ENCODE measurements at regions not wholly inside any gene's neighbourhood (a gene's known extent, or its start where the extent isn't known, plus 50 kb on each side); places are given as distances from the start of the nearest gene placed in this dataset.

GRCh38 chr2:217150236-217150635 is 290.4 kb upstream of the TNP1 start:
- no peak for DNase-seq

- DNase-seq, result no peak
Observed at GRCh38 chr2:217149087-217149660, 289.3 kb upstream of the TNP1 start.

DNA sequence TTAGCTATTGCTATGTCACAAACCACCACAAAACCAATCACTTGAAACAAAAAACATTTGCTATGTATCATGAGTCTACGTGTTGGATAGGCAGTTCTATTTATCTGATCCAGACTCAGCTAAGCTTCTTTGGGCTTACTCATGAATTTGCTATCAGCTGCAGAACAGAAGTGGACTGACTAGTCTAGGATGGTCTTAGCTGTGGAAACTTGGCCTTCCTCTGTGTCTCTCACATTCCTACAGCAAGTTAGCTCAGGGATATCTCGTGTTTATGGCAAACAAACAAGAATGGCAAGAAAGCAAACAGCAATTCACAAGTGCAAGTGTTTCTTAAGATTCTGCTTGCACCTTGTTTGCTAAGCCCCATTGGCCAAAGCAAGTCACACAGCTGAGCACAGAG is 288.0 kb upstream of the TNP1 start:
- no peak for DNase-seq

DNA sequence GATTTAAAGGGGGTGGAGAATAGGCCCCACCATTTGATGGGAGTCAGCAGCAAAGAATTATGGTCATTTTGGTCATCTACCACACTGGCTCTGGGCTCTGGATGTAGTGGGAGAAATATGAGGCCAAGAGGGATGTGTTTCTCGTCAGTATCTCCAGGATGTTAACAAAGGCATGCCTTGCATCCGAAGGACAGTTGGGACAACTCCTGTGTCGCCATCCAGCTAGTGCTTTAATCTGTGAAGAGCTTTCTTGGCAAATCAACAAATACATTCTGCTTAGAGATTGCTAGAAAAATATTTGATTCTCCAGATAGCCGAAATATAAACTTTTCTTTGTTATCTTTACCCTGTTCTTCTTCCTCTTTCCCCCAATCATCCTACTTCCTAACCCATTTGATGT is 287.1 kb upstream of the TNP1 start:
- no peak for DNase-seq

GRCh38 chr2:217142649-217143266 is 282.9 kb upstream of the TNP1 start:
- DNase-seq, result no peak

- DNase-seq, result no peak
Observed at GRCh38 chr2:217138284-217138683, 278.4 kb upstream of the TNP1 start.

GRCh38 chr2:217127744-217128143 is 267.9 kb upstream of the TNP1 start:
- DNase-seq, result no peak

DNA sequence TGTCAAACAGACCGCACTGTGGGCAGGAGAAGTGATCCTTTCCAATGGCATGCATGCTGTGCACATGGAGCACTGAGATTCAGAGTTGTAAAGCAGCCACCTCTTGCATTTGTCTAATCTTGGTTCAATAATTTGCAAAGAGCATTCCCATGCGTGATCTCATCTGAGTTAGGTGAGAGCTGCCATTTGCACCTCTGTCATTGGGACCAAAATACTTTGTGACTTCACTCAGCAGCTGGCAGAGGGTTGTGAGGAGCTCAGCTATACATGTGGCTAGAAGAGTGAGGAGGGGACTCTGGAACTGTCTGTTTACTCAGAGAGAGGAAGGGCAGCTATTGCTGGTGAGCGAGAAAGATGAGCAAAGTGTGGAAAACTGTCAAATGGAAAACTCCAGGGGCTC is 265.1 kb upstream of the TNP1 start:
- DNase-seq, result no peak

- no peak for DNase-seq
Observed at GRCh38 chr2:217124050-217124449, 264.2 kb upstream of the TNP1 start.

- no peak for DNase-seq
Observed at GRCh38 chr2:217121565-217121964, 261.7 kb upstream of the TNP1 start.

DNA sequence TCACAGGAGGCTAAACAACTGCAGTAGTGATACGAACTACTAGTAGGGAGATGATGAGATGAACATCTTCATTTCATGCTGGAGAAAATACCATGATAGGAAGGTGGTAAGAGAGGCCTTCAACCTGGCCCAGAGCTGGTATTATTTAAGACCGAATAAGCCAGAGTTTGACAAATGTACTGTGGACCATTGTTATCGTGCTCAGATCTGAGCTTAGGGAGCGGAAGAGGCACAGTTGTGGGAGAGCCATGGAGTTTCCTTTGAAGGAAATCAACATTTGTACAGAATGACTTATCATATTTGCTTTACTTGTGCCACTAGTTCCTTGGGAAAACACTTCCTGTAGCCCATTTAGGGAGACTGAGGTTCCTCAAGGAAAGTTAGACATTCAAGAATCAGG is 260.6 kb upstream of the TNP1 start:
- no peak for DNase-seq

DNA sequence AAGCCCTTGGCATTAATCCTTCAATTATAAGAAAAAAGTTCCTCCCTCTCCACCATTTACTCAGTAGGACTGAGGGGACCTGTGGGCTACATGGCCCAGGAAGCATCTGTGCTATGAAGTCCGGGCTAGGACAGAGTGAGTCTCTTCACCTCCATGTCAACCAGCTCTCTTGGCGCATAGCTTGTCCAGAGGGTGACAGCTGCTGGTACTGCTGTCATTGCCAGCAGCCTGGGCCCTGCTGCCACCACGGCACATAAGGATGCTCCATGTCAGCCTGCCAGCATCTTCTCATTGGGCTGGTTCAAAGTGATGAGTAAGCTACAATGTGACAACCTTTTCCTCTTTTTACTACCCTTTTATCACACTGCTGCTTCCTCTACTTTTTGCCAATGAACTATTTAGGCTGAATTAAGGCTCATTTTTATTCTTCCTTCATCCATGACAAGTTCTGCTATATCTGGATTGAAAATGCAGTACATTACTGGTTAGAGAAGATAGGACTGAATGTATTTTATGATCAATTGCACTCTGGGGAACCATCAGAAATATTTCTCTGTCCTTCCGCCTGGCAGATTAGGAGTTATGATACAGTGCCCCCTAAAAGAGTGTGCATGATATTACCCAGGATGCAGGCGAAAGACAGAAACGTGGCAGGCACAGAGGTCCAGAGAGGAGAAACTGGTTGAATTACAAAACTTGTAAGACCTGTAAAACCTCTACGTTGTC is 258.9 kb upstream of the TNP1 start:
- no peak for DNase-seq

DNA sequence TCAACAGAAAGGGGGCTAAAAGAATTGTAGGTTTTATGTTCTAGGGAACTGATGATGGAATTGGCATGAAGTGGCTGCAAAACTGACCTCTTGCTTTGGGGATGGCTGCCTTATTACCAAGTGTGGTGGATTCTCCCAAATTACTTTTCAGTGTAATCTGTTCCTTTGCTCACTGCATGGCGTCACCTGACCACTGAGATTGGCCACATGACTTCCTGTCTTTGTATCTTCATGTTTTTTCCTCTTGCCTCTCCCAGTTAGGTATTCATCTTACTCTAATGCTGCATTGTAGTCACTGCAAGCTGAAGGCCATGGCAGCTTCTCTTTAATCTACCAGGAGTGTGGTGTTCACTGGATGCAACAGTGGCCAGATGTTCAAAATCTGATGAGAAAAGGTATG is 257.7 kb upstream of the TNP1 start:
- DNase-seq, result no peak

- no peak for DNase-seq
Observed at GRCh38 chr2:217116610-217117009, 256.7 kb upstream of the TNP1 start.

DNA sequence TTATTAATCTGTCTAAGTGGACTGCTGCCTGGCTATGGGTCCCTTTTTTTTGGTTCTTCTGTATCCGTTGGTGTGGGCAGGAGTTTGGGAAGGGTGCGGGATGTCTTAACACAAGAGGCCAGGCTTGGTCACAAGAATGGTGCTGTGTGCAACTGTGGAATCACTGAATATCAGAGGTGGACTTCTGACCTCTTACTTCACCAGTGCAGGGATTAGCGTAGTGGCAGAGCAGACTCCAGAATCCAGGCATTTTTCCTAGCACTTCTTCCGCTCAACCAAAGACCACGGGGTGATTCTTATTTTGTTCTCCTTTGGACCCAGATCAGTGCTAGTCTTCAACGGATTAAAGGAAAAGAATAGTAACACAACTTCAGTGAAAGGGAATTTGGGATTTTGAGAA is 254.3 kb upstream of the TNP1 start:
- no peak for DNase-seq

DNA sequence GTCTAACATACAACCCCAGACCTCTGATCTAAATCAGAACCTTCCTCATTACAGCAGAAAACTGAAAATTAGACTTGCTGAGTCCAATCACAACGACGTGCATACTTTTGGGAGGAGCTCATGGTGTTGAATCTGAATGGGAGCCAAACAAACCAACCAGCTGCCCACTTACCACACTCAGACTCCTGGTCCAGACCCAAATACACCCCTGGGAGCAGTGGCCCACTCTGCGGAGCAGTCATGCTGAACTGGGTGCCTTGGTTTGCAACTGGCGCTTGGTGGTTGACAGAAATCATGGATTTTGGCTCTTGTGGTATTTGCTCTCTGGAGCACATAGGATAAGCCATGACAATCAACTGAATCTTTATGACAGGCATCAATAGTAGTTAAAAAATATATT is 253.6 kb upstream of the TNP1 start:
- DNase-seq, result no peak

- DNase-seq, result no peak
Observed at GRCh38 chr2:217110550-217110949, 250.7 kb upstream of the TNP1 start.

DNA sequence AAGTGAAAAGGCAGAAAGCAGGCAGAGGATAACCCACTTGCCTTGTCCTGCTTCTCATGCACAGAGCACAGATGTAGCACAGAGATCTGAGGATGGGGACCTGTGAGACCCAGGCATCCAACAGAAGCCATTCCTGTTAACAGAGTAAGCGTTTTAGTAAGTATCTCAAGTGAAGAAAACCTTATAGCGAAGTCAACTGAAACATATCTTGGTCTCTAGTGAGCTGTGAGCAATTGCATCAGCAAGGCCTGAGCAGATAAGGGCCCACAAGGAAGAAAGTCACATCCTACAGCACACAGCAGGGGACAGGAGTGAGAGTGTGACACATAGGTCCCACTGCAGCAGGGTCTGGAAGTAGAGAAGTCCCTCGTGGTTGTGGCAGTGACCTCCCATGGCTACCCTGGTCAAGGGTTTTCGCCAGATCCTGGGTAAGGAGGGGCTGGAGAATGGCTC is 248.7 kb upstream of the TNP1 start:
- DNase-seq, result no peak

DNA sequence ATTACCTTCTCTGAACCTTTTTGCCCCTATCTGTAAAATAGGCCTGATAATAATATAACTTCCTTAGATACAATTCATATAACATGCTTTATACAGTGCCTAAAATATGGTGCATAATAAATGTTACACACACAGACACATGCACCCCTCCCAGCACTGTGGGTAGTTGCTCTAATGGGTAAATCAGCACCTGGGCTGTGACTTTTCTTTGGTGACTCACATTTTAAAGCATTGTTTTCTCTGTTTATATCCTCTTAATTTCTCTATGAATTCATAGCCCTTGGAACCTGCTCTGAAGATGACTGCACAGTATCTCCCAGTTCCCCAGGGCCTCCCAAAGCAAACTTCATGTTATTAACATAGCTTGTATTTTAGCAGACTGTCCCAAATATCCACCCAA is 248.2 kb upstream of the TNP1 start:
- no peak for DNase-seq

DNA sequence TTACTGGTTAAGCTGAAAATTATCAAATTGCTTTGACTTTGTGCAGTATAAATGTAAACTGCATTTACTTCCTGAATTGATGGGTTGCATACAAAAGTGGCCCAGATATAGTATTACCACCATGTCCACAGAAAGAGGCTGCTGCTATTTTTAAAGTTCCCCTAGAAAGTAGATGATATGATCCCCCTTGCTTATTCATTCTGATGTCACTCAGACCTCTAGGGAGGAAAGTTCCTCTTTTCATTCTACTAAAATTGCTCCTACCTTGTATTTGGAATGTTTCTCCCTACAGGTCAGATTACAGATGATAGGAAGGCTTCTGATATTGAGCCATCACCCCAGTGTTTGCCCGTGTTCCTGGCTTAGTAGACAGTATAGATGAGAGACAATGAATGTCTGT is 247.6 kb upstream of the TNP1 start:
- DNase-seq, result no peak

DNA sequence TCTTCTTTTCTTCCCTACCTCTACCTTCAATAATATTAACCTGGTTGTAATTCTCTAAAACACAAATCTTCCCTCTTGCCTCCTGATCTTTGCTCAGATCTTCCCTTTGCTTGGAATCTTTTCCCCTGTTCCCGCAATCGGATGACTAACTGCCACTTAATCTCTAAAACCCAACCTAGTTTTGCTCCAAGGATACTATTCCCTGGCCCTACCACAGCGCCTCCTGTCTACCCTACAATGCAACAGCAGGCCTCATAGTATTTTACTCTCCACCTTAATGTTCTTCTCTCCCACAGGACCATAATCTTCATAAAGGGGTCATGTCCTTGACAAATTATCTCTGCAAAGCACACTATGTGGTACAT is 246.8 kb upstream of the TNP1 start:
- no peak for DNase-seq

DNA sequence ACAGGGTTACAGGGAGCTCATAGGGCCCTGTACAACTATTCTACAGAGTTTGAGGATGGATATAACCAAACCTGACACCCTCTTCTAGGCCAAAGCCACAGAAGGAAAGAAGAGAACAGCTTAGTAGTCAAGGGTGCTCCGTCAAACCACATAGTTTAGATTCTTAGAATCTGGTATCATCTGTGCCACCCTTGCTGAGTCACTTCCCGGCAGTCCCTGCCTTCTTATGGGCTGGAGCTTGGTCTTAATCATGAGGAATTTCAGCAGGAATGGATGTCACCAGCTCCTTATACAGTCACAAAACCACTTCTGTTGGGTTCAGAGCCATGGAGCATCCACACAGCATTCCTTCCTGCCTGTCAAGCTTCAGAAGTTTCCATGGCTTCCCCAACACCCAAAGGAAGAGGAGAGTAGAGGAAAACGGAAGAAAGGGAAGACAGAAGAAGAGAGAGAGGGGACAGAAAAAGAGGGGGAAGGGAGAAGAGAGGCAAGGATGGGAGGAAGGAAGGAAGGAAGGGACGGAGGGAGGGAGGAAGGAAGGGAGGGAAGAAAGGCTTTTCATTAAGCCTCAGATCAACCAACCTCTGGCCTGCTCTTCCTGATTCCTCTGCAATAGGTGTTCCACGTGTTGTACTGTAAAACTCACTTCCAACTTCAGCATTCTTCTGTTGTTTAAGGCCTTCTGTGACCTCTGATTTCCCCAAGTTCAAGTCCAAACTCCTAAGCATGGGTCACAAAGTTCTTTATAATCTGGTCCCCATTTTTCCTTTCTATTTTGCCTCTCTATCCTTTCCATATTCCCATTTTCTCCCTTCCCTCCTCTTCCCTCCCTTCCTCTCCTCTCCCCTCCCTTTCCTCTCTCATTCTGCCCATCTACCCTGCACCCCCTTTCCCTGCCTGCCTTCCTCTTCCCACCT is 246.1 kb upstream of the TNP1 start:
- DNase-seq, result no peak

DNA sequence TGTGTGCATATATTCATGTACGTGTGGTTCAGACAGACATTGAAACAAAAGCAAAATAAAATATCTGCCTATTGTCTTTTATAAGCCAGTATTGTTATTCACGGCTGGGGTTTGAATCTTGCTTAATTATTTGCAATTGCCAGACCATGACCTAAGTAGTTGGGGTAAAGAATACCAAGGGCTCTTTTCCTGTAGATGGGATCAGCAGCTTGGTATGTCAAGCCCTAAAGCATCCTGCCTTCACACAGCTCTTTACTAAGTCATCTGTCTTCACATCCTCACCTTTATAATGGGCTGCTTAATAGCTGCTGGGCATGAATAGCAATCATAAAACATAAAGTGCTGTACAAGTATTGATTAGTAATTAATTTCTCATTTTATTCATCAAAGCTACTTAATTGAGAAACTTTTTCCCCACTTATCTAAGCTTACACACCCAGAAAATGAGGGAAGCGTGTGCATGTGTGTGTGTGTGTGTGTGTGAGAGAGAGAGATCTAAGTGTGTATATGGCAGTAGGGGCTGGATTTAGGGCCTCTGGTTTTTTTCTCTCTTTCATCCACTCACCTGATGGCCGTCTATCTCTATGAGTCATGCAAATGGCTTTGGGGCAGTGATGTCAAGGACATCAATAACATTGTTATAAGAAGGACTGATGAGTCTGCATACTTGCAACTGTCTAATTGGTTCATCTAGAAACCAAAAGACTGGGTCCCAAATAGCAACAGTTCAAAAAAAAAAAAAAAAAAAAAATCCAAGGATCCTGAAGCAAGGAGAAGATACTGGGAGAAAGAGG is 244.1 kb upstream of the TNP1 start:
- no peak for DNase-seq

All from central memory CD4-positive, alpha-beta T cell (primary cell).